ENCODE measurements at regions not wholly inside any gene's neighbourhood (a gene's known extent, or its start where the extent isn't known, plus 50 kb on each side); places are given as distances from the start of the nearest gene placed in this dataset.

DNA sequence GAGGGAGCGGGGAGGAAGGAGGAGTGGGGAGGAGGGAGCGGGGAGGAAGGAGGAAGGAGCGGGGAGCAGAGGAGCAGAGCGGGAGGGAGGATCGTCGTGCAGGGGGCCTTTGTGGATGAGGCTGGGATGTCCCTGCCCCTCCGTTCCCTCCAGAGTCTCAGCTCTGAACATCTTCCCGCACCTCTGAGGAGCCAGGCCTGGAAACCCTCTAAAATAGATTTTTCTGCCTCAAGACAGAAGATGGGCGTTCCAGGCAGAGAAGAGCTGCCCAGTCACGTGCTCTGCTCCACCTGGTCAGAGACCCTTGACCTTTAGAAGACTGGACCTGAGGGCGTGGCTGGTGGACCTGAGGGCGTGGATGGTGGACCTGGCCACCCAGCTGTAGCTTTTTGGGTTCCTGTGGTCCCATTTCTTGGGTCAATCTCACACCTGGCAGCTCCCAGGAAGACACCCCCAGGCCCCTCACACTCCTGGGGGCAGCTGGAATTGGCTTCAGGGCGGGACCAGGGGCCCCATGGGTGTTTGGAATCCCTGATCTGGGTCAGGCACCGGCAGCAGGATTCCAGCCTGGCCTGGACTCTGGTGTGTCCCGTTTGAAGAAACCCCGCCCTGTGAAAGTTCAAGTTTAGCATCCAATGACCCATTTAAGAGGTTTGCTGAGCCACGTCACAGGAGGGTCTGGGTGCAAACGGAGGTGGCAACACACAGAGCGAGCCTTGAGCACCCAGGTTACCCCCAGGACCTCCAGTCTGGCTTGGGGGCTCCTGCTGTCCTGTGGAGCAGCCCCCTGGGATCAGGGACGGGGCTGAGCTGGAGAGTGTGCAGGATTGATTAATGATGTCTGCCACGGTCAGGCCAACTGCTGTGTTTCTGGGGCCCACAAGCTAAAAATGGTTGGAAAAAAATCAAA lies 96.9 kb upstream of the BHLHE23 start:
- H3K27ac ChIP-seq (ENCODE audit: low read depth in 1 of 2, low read length in 1 of 2) = no peak overlapping the region
- no peak overlapping the region for H3K4me3 ChIP-seq (ENCODE audit: low read length in 2 of 2)
- H3K36me3 ChIP-seq (ENCODE audit: control insufficient read depth in 2 of 2, insufficient read depth in 2 of 2, low read length in 1 of 2) = no peaks in the 10 kb centered on the region
- no peak for DNase-seq (ENCODE audit: low read depth in 6 of 9, low spot score in 9 of 9)
- WGBS = 81% methylated on average over 21 of the region's 21 CpGs
- H3K9me3 ChIP-seq (ENCODE audit: control insufficient read depth in 2 of 2, insufficient read depth in 1 of 2, low read length in 1 of 2) = peaks cover 0 to 15% of the 10 kb centered on the region in 2 donors
- H3K27me3 ChIP-seq (ENCODE audit: control insufficient read depth in 2 of 2, insufficient read depth in 1 of 2, low read length in 1 of 2) = peaks cover 2 to 41% of the 10 kb centered on the region in 2 donors
- H3K4me1 ChIP-seq (ENCODE audit: control insufficient read depth in 2 of 2, insufficient read depth in 2 of 2, low read length in 2 of 2) = peaks cover 0 to 4% of the 10 kb centered on the region in 2 donors

DNA sequence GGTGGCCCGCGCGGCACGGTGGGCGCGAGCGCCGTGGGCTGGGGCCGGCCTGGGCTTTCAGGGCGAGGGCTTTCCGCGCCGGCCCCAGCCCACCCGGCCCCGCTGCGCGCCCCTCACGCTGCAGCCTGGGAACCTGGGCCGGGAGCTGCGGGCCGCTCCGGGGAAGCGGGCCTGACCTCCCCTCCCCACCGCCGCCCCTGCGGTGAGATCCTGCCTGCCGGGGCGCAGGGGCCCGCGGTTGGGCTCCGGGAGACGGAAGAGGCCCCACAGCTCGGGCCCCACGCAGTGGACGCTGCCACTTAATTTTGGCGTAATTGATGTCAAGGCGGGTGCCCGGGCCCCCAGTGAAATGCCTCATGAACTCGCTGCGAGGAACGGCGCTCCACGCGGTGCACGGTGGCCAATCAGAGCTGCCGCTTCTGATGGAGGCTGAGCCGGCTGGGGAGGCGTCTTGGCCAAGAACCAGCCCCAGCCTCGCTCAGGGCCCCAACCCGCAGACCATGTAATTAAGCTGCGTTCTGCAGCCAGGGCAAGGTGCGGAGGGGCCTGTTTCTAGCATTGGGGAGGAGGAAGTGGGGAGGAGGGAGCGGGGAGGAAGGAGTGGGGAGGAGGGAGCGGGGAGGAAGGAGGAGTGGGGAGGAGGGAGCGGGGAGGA lies 96.1 kb upstream of the BHLHE23 start:
- Histone ChIP-seq H3K4me1 (ENCODE audit: control insufficient read depth in 2 of 2, insufficient read depth in 2 of 2, low read length in 2 of 2) (peaks cover 0 to 4% of the 10 kb centered on the region in 2 donors), H3K27me3 (ENCODE audit: control insufficient read depth in 2 of 2, insufficient read depth in 1 of 2, low read length in 1 of 2) (peaks cover 2 to 41% of the 10 kb centered on the region in 2 donors), H3K4me3 (ENCODE audit: low read length in 2 of 2) (peak overlapping the region in 1 of 2 donors; percentile 80), H3K9me3 (ENCODE audit: control insufficient read depth in 2 of 2, insufficient read depth in 1 of 2, low read length in 1 of 2) (peaks cover 0 to 9% of the 10 kb centered on the region in 2 donors), H3K27ac (ENCODE audit: low read depth in 1 of 2, low read length in 1 of 2) (no peak overlapping the region), H3K36me3 (ENCODE audit: control insufficient read depth in 2 of 2, insufficient read depth in 2 of 2, low read length in 1 of 2) (no peaks in the 10 kb centered on the region)
- WGBS = 5% methylated on average over 55 of the region's 55 CpGs
- peak in 4 of 9 donors; percentile 1 to 28 (median 10) for DNase-seq (ENCODE audit: low read depth in 6 of 9, low spot score in 9 of 9)

DNA sequence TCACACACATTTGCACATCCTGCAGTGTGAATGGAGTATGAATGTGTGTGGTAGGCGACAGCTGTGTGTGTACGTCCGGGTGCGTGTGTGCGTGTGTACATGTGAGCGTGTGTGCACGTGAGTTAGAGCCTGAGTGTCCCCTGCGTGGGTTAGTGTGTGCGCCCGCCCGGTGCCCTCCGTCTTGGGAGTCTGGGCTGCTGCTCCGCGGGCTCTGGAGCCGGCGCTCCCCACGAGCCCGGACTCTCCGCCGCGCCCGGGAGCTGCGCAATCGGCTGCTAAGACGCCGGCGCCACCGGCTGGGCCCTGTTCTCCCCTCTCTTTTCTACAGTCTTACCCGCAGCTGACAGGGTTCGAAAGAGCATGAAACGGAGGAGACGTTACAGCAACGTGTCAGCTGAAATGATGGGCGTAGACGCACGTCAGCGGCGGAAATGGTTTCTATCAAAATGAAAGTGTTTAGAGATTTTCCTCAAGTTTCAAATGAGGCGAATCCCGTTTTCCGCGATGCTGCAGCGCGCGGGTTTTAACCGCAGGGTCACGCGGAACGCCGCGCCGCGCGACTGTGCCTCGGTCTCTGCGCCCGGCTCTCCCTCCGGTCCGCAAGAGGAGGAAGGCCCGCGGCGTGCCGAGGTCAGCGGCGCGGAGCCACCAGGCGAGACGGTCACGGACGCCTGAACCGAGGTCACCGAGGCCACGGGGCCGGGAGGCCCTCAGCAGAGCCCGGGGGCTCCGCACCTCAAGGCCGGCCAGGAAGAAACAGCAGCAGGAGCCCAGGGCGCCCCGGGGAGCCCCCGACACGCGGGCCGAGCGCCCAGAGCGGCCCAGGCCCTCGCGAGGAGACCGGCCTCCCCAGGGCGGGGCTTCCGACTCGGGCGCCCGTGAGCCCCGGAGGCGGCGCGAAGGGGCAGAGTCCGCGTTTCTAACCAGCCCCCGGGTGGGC lies 95.3 kb upstream of the BHLHE23 start:
- H3K36me3 ChIP-seq (ENCODE audit: control insufficient read depth in 2 of 2, insufficient read depth in 2 of 2, low read length in 1 of 2) = no peaks in the 10 kb centered on the region
- WGBS = 1% methylated on average over 100 of the region's 100 CpGs
- H3K27me3 ChIP-seq (ENCODE audit: control insufficient read depth in 2 of 2, insufficient read depth in 1 of 2, low read length in 1 of 2) = peaks cover 2 to 43% of the 10 kb centered on the region in 2 donors
- H3K4me1 ChIP-seq (ENCODE audit: control insufficient read depth in 2 of 2, insufficient read depth in 2 of 2, low read length in 2 of 2) = peaks cover 0 to 4% of the 10 kb centered on the region in 2 donors
- H3K27ac ChIP-seq (ENCODE audit: low read depth in 1 of 2, low read length in 1 of 2) = peak overlapping the region in 1 of 2 donors; percentile 75
- peak in 8 of 9 donors; percentile 19 to 66 (median 34) for DNase-seq (ENCODE audit: low read depth in 6 of 9, low spot score in 9 of 9)
- peak overlapping the region; percentile 40 to 80 for H3K4me3 ChIP-seq (ENCODE audit: low read length in 2 of 2)
- peaks cover 0 to 2% of the 10 kb centered on the region in 2 donors for H3K9me3 ChIP-seq (ENCODE audit: control insufficient read depth in 2 of 2, insufficient read depth in 1 of 2, low read length in 1 of 2)

DNA sequence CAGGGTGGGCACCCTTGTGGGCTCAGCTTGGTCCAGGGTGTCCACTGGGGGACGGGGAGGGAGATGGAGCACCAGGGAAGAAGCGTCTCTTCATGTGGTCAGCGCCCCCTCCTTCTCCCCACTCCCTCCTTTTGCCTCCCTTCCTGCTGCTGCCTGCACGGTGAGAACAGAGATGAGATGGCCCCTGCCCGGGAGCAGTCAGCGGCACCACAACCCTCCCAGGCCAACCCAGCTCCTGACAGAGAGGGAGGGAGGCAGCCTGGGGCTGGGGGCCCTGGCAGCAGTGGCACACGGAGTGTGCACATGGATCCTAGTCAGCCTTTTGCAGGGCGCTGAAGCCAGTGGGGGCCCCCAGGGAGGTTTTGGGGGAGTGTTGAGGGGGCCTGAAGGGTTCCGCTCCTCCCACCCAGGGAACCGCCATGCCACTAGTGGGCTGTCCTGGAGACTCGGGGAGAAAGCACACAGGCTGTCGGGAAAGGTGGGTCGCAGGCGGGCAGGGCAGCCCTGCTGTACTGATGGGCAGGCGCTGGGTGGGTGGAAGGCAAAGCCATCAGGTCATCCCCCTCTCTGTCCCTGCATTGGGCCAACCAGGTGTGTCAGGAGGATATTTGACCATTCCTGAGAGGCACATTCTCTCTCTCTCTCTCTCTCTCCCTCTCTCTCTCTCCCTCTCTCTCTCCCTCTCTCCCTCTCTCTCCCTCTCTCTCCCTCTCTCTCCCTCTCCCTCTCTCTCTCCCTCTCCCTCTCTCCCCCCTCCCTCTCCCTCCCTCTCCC lies 94.3 kb upstream of the BHLHE23 start:
- Histone ChIP-seq H3K27me3 (ENCODE audit: control insufficient read depth in 2 of 2, insufficient read depth in 1 of 2, low read length in 1 of 2) (peaks cover 2 to 50% of the 10 kb centered on the region in 2 donors), H3K36me3 (ENCODE audit: control insufficient read depth in 2 of 2, insufficient read depth in 2 of 2, low read length in 1 of 2) (no peaks in the 10 kb centered on the region), H3K4me3 (ENCODE audit: low read length in 2 of 2) (no peak overlapping the region), H3K9me3 (ENCODE audit: control insufficient read depth in 2 of 2, insufficient read depth in 1 of 2, low read length in 1 of 2) (no peaks in the 10 kb centered on the region), H3K27ac (ENCODE audit: low read depth in 1 of 2, low read length in 1 of 2) (no peak overlapping the region), H3K4me1 (ENCODE audit: control insufficient read depth in 2 of 2, insufficient read depth in 2 of 2, low read length in 2 of 2) (peaks cover 0 to 4% of the 10 kb centered on the region in 2 donors)
- whole genome bisulfite sequencing = 67% methylated on average over 15 of the region's 15 CpGs
- no peak for DNase-seq (ENCODE audit: low read depth in 6 of 9, low spot score in 9 of 9)

DNA sequence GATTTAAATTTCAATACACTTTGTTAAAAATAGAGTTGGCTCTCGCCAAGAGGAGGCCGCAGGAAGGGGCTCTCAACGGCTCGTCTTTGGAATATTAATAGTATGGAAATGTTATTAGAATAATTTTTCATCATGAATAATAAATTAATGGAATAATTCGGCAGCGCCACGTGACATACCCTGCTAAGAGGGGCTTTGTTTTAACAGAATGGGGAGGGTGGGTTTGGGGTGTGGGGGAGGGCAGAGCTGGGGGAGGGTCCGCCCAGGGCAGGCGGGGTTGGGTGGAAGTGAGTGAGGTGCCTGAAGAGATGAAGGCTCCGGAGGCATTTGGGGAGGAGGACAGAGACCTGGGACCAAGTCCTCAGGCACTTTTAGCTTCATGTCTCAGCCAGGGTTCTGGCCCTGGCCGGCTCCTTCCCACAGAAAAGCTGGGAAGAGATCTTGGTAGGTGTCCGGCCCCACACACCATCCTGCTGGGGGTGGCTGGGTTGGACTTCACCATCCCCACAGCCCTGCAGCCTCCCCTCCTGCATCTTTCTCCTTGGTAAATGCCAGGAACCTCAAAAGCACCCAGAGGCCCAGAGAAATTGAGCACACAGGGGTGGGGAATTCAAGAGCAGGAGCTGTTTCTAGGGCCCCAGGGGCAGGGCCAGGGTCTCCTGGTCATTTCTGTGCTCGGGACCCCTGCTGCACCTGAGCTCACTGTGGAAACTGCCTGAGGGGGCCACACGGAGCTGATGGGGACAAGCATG lies 93.6 kb upstream of the BHLHE23 start:
- WGBS = 51% methylated on average over 14 of the region's 14 CpGs
- DNase-seq (ENCODE audit: low read depth in 6 of 9, low spot score in 9 of 9) = no peak
- no peaks in the 10 kb centered on the region for H3K36me3 ChIP-seq (ENCODE audit: control insufficient read depth in 2 of 2, insufficient read depth in 2 of 2, low read length in 1 of 2)
- H3K4me1 ChIP-seq (ENCODE audit: control insufficient read depth in 2 of 2, insufficient read depth in 2 of 2, low read length in 2 of 2) = peaks cover 0 to 4% of the 10 kb centered on the region in 2 donors
- peaks cover 2 to 53% of the 10 kb centered on the region in 2 donors for H3K27me3 ChIP-seq (ENCODE audit: control insufficient read depth in 2 of 2, insufficient read depth in 1 of 2, low read length in 1 of 2)
- H3K27ac ChIP-seq (ENCODE audit: low read depth in 1 of 2, low read length in 1 of 2) = no peak overlapping the region
- H3K9me3 ChIP-seq (ENCODE audit: control insufficient read depth in 2 of 2, insufficient read depth in 1 of 2, low read length in 1 of 2) = no peaks in the 10 kb centered on the region
- no peak overlapping the region for H3K4me3 ChIP-seq (ENCODE audit: low read length in 2 of 2)

DNA sequence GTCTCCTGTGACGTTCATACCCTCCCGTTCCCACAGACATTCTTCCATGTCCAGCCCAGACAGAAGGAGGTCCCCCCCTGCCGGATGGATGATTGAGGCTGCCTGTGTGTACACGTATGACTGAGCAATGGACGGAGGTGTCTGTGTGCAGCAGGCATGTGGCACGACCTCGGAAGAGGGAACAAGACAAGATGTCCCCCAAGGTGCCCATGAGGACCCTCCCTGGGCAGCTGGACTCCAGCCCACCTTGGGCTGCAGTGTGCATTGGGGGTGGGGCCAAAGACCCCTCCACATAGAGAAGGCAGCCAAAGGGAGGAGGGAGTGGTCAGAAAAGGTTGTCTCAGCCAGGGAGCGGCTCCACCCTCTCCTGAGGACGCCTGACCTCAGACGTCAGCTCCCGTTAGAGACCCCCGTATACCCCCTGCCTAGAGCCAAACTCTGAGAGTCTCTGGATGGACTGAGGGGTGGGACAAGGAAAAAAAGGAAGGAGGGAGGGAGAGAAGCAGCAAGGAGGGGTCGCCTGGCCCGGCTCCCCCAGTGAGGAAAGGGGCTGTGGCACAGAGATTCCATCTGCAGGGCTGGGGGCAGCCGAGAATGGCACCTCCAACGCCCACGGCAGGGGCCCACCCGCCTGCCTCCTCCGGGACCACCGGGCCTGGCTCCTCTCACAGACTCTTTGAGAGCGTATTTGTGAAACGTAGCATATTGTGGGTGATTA lies 92.9 kb upstream of the BHLHE23 start:
- no peaks in the 10 kb centered on the region for H3K36me3 ChIP-seq (ENCODE audit: control insufficient read depth in 2 of 2, insufficient read depth in 2 of 2, low read length in 1 of 2)
- WGBS = 43% methylated on average over 22 of the region's 22 CpGs
- H3K9me3 ChIP-seq (ENCODE audit: control insufficient read depth in 2 of 2, insufficient read depth in 1 of 2, low read length in 1 of 2) = no peaks in the 10 kb centered on the region
- no peak for DNase-seq (ENCODE audit: low read depth in 6 of 9, low spot score in 9 of 9)
- H3K4me1 ChIP-seq (ENCODE audit: control insufficient read depth in 2 of 2, insufficient read depth in 2 of 2, low read length in 2 of 2) = peaks cover 0 to 4% of the 10 kb centered on the region in 2 donors
- H3K27ac ChIP-seq (ENCODE audit: low read depth in 1 of 2, low read length in 1 of 2) = no peak overlapping the region
- no peak overlapping the region for H3K4me3 ChIP-seq (ENCODE audit: low read length in 2 of 2)
- peaks cover 2 to 58% of the 10 kb centered on the region in 2 donors for H3K27me3 ChIP-seq (ENCODE audit: control insufficient read depth in 2 of 2, insufficient read depth in 1 of 2, low read length in 1 of 2)

DNA sequence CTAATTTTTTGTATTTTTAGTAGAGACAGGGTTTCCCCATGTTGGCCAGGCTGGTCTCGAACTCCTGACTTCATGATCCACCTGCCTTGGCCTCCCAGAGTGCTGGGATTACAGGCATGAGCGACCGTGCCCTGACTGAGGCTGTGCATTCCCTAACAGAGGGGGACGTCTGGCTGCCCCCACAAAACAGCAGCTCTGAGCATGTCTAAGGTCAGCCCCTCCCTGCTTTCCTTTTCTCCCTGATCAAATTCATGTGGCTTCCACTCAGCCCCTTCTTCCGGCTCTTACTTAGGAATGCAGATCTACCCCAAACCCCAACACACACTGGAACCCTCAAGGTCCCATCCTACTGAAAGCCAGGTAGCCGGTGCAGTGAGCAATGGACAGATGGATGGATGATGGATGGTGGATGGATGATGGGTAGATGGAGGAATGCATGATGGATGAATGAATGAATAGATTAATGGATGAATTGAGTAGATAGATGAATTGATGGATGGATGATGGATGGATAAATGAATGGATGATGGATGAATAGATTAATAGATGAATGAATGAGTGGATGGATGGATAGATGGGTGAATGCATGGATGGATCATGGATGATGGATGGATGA lies 91.5 kb upstream of the BHLHE23 start:
- WGBS = 84% methylated on average over 6 of the region's 6 CpGs

More for the DNA sequence above, 91.5 kb upstream of the BHLHE23 start:
- Histone ChIP-seq H3K36me3 (ENCODE audit: control insufficient read depth in 2 of 2, insufficient read depth in 2 of 2, low read length in 1 of 2) (no peaks in the 10 kb centered on the region), H3K27me3 (ENCODE audit: control insufficient read depth in 2 of 2, insufficient read depth in 1 of 2, low read length in 1 of 2) (peaks cover 2 to 51% of the 10 kb centered on the region in 2 donors), H3K4me1 (ENCODE audit: control insufficient read depth in 2 of 2, insufficient read depth in 2 of 2, low read length in 2 of 2) (peaks cover 0 to 4% of the 10 kb centered on the region in 2 donors), H3K9me3 (ENCODE audit: control insufficient read depth in 2 of 2, insufficient read depth in 1 of 2, low read length in 1 of 2) (no peaks in the 10 kb centered on the region), H3K27ac (ENCODE audit: low read depth in 1 of 2, low read length in 1 of 2) (no peak overlapping the region), H3K4me3 (ENCODE audit: low read length in 2 of 2) (no peak overlapping the region)
- DNase-seq (ENCODE audit: low read depth in 6 of 9, low spot score in 9 of 9) = no peak

Data from thymus (tissue), 11 donors.